B cell (primary cell): ENCODE measurements at regions not wholly inside any gene's neighbourhood (a gene's known extent, or its start where the extent isn't known, plus 50 kb on each side); places are given as distances from the start of the nearest gene placed in this dataset.

Experiments used
- CTCF ChIP-seq: fragments of 200-600 bp; IDR thresholded peaks from one replicate; pipeline ENCODE4 v1.8.0; 2022; ENCODE audit warnings: antibody characterized with exemption, mild to moderate bottlenecking
- EZH2 ChIP-seq: IDR thresholded peaks from 2 replicates; pipeline ENCODE4 v1.6.1; 2012; ENCODE audit warnings: borderline replicate concordance, low read depth, mild to moderate bottlenecking, moderate library complexity, low read length; ENCODE audit not compliant: insufficient read depth, poor library complexity, severe bottlenecking

GRCh38 chr4:116018831-116019230 is 905.4 kb upstream of the NDST4 start:
- TF ChIP-seq CTCF = no peak
- TF ChIP-seq EZH2 = no peak
